Activated naive CD8-positive, alpha-beta T cell (primary cell): ENCODE measurements at regions not wholly inside any gene's neighbourhood (a gene's known extent, or its start where the extent isn't known, plus 50 kb on each side); places are given as distances from the start of the nearest gene placed in this dataset.

Experiments
- H3K27ac Mint-ChIP-seq: one replicate; pipeline ENCODE4 v1.8.0; 2021; ENCODE audit warnings: mixed read lengths
- H3K27me3 Mint-ChIP-seq: one replicate; pipeline ENCODE4 v1.8.0; 2021; ENCODE audit warnings: mixed read lengths
- H3K36me3 Mint-ChIP-seq: one replicate; pipeline ENCODE4 v1.8.0; 2021; ENCODE audit warnings: mixed read lengths
- H3K4me1 Mint-ChIP-seq: one replicate; pipeline ENCODE4 v1.8.0; 2021; ENCODE audit warnings: low read depth, mixed read lengths
- H3K4me3 Mint-ChIP-seq: one replicate; pipeline ENCODE4 v1.8.0; 2021; ENCODE audit warnings: mild to moderate bottlenecking, mixed read lengths
- H3K9me3 Mint-ChIP-seq: one replicate; pipeline ENCODE4 v1.8.0; 2021; ENCODE audit warnings: low read depth, mixed read lengths

- Mint-ChIP-seq H3K4me3 (no peak overlapping the region), H3K4me1 (no peaks in the 10 kb centered on the region), H3K27me3 (no peaks in the 10 kb centered on the region), H3K27ac (no peak overlapping the region), H3K36me3 (no peaks in the 10 kb centered on the region), H3K9me3 (peaks cover 16% of the 10 kb centered on the region)
Observed at GRCh38 chr1:189405419-189405818, 1072.2 kb downstream of the BRINP3 start.

GRCh38 chr1:189409774-189410173 lies 1067.9 kb downstream of the BRINP3 start:
- no peaks in the 10 kb centered on the region for H3K27me3 Mint-ChIP-seq
- no peak overlapping the region for H3K27ac Mint-ChIP-seq
- peaks cover 14% of the 10 kb centered on the region for H3K9me3 Mint-ChIP-seq
- no peaks in the 10 kb centered on the region for H3K36me3 Mint-ChIP-seq
- H3K4me1 Mint-ChIP-seq = no peaks in the 10 kb centered on the region
- H3K4me3 Mint-ChIP-seq = no peak overlapping the region

GRCh38 chr1:189424746-189425331 lies 1052.8 kb downstream of the BRINP3 start:
- no peaks in the 10 kb centered on the region for H3K27me3 Mint-ChIP-seq
- H3K36me3 Mint-ChIP-seq = no peaks in the 10 kb centered on the region
- H3K27ac Mint-ChIP-seq = no peak overlapping the region
- no peak overlapping the region for H3K4me3 Mint-ChIP-seq
- H3K9me3 Mint-ChIP-seq = peaks cover 9% of the 10 kb centered on the region
- no peaks in the 10 kb centered on the region for H3K4me1 Mint-ChIP-seq

GRCh38 chr1:189429610-189430009 lies 1048.1 kb downstream of the BRINP3 start:
- H3K27ac Mint-ChIP-seq = no peak overlapping the region
- no peaks in the 10 kb centered on the region for H3K36me3 Mint-ChIP-seq
- no peak overlapping the region for H3K4me3 Mint-ChIP-seq

GRCh38 chr1:189431447-189431846 lies 1046.2 kb downstream of the BRINP3 start:
- no peaks in the 10 kb centered on the region for H3K36me3 Mint-ChIP-seq
- no peaks in the 10 kb centered on the region for H3K9me3 Mint-ChIP-seq
- no peaks in the 10 kb centered on the region for H3K4me1 Mint-ChIP-seq
- H3K4me3 Mint-ChIP-seq = no peak overlapping the region
- H3K27ac Mint-ChIP-seq = no peak overlapping the region
- H3K27me3 Mint-ChIP-seq = no peaks in the 10 kb centered on the region

More at GRCh38 chr1:189429610-189430009, 1048.1 kb downstream of the BRINP3 start:
- no peaks in the 10 kb centered on the region for H3K27me3 Mint-ChIP-seq
- H3K9me3 Mint-ChIP-seq = no peaks in the 10 kb centered on the region
- no peaks in the 10 kb centered on the region for H3K4me1 Mint-ChIP-seq

- Mint-ChIP-seq H3K4me3 (no peak overlapping the region), H3K4me1 (no peaks in the 10 kb centered on the region), H3K27ac (no peak overlapping the region), H3K27me3 (no peaks in the 10 kb centered on the region), H3K9me3 (peaks cover 2% of the 10 kb centered on the region), H3K36me3 (no peaks in the 10 kb centered on the region)
Observed at GRCh38 chr1:189432753-189433152, 1044.9 kb downstream of the BRINP3 start.

- Mint-ChIP-seq H3K4me1 (no peaks in the 10 kb centered on the region), H3K27ac (no peak overlapping the region), H3K9me3 (peaks cover 3% of the 10 kb centered on the region), H3K4me3 (no peak overlapping the region), H3K36me3 (no peaks in the 10 kb centered on the region), H3K27me3 (no peaks in the 10 kb centered on the region)
Observed at GRCh38 chr1:189434461-189434860, 1043.2 kb downstream of the BRINP3 start.

- no peak overlapping the region for H3K4me3 Mint-ChIP-seq
- no peaks in the 10 kb centered on the region for H3K4me1 Mint-ChIP-seq
- peaks cover 3% of the 10 kb centered on the region for H3K9me3 Mint-ChIP-seq
- H3K27ac Mint-ChIP-seq = no peak overlapping the region
- no peaks in the 10 kb centered on the region for H3K36me3 Mint-ChIP-seq
- H3K27me3 Mint-ChIP-seq = no peaks in the 10 kb centered on the region
Observed at GRCh38 chr1:189435398-189435797, 1042.3 kb downstream of the BRINP3 start.

- H3K27me3 Mint-ChIP-seq = no peaks in the 10 kb centered on the region
- H3K4me1 Mint-ChIP-seq = no peaks in the 10 kb centered on the region
- H3K27ac Mint-ChIP-seq = no peak overlapping the region
- no peak overlapping the region for H3K4me3 Mint-ChIP-seq
- peaks cover 3% of the 10 kb centered on the region for H3K9me3 Mint-ChIP-seq
- no peaks in the 10 kb centered on the region for H3K36me3 Mint-ChIP-seq
Observed at GRCh38 chr1:189438808-189439207, 1038.9 kb downstream of the BRINP3 start.

- H3K4me1 Mint-ChIP-seq = no peaks in the 10 kb centered on the region
- H3K36me3 Mint-ChIP-seq = no peaks in the 10 kb centered on the region
- H3K4me3 Mint-ChIP-seq = no peak overlapping the region
- H3K27me3 Mint-ChIP-seq = no peaks in the 10 kb centered on the region
- H3K27ac Mint-ChIP-seq = no peak overlapping the region
- H3K9me3 Mint-ChIP-seq = peaks cover 17% of the 10 kb centered on the region
Observed at GRCh38 chr1:189463166-189463565, 1014.5 kb downstream of the BRINP3 start.

GRCh38 chr1:189496768-189497167 lies 980.9 kb downstream of the BRINP3 start:
- Mint-ChIP-seq H3K36me3 (no peaks in the 10 kb centered on the region), H3K27ac (no peak overlapping the region), H3K4me3 (no peak overlapping the region), H3K9me3 (peaks cover 12% of the 10 kb centered on the region), H3K27me3 (no peaks in the 10 kb centered on the region), H3K4me1 (no peaks in the 10 kb centered on the region)

GRCh38 chr1:189499736-189500135 lies 977.9 kb downstream of the BRINP3 start:
- Mint-ChIP-seq H3K36me3 (no peaks in the 10 kb centered on the region), H3K9me3 (peaks cover 5% of the 10 kb centered on the region), H3K4me1 (no peaks in the 10 kb centered on the region), H3K27me3 (no peaks in the 10 kb centered on the region), H3K27ac (no peak overlapping the region), H3K4me3 (no peak overlapping the region)

GRCh38 chr1:189500778-189501177 lies 976.9 kb downstream of the BRINP3 start:
- no peak overlapping the region for H3K27ac Mint-ChIP-seq
- H3K4me3 Mint-ChIP-seq = no peak overlapping the region
- no peaks in the 10 kb centered on the region for H3K4me1 Mint-ChIP-seq
- no peaks in the 10 kb centered on the region for H3K36me3 Mint-ChIP-seq
- H3K27me3 Mint-ChIP-seq = no peaks in the 10 kb centered on the region
- H3K9me3 Mint-ChIP-seq = peaks cover 5% of the 10 kb centered on the region

- Mint-ChIP-seq H3K27ac (no peak overlapping the region), H3K4me1 (no peaks in the 10 kb centered on the region), H3K36me3 (no peaks in the 10 kb centered on the region), H3K9me3 (peaks cover 20% of the 10 kb centered on the region), H3K4me3 (no peak overlapping the region), H3K27me3 (no peaks in the 10 kb centered on the region)
Observed at GRCh38 chr1:189510827-189511226, 966.8 kb downstream of the BRINP3 start.

- Mint-ChIP-seq H3K9me3 (peaks cover 18% of the 10 kb centered on the region), H3K27ac (no peak overlapping the region), H3K4me1 (no peaks in the 10 kb centered on the region), H3K36me3 (no peaks in the 10 kb centered on the region), H3K4me3 (no peak overlapping the region), H3K27me3 (no peaks in the 10 kb centered on the region)
Observed at GRCh38 chr1:189513091-189513490, 964.6 kb downstream of the BRINP3 start.

- H3K4me1 Mint-ChIP-seq = no peaks in the 10 kb centered on the region
- H3K27ac Mint-ChIP-seq = no peak overlapping the region
- no peak overlapping the region for H3K4me3 Mint-ChIP-seq
- H3K9me3 Mint-ChIP-seq = peaks cover 21% of the 10 kb centered on the region
- H3K36me3 Mint-ChIP-seq = no peaks in the 10 kb centered on the region
- H3K27me3 Mint-ChIP-seq = no peaks in the 10 kb centered on the region
Observed at GRCh38 chr1:189522441-189522840, 955.2 kb downstream of the BRINP3 start.
